ENCODE measurements at regions not wholly inside any gene's neighbourhood (a gene's known extent, or its start where the extent isn't known, plus 50 kb on each side); places are given as distances from the start of the nearest gene placed in this dataset.

- no peak for TF ChIP-seq POLR2A (IDR thresholded peaks at IDR 0.05)
- no peak for TF ChIP-seq CTCF (IDR thresholded peaks at IDR 0.05)
Measured at GRCh38 chr14:98770151-98770550, 501.8 kb downstream of the BCL11B start.
